ENCODE measurements at regions not wholly inside any gene's neighbourhood (a gene's known extent, or its start where the extent isn't known, plus 50 kb on each side); places are given as distances from the start of the nearest gene placed in this dataset.

- no peak for DNase-seq (ENCODE audit: low spot score)
Observed at GRCh38 chr4:24719615-24720014, 75.8 kb upstream of the SOD3 start.

DNA sequence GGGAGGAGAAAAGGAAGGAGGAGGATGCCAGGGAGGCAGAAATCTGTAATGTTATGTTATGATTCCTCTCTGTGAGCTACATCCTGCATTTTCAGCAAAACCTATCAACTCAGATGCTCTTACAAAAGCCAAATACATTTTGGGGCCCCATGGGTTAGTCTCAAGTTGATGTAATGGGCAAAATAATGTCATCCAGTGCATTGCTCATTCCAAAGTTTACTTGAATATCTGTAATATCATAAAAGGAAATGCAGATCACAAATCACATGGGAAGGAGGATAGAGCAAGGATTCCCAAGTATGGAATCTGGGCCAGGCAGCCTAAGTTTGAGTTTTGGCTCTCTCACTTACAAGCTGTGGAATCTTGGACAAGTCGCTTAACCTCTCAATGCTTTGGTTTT is 74.9 kb upstream of the SOD3 start:
- DNase-seq (ENCODE audit: low spot score) = no peak

DNA sequence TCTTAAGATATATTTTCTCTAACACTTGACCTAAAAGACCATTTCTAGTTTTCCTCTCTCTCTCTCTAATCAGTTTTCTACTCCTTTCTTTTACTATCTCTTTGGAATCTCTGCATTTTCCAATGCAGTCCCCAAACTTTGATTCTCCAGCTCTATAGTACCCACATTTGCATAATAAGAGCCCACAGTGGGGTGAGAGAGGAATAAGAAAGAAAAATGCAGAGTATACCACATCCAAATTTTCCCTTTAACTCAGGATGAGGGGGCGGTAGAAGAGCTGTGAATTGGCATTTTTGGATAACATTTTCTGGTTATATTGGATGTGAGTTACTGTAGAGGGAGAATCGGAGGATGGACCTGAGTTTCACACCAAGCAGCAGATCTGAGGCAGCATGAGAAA is 74.4 kb upstream of the SOD3 start:
- no peak for DNase-seq (ENCODE audit: low spot score)

DNA sequence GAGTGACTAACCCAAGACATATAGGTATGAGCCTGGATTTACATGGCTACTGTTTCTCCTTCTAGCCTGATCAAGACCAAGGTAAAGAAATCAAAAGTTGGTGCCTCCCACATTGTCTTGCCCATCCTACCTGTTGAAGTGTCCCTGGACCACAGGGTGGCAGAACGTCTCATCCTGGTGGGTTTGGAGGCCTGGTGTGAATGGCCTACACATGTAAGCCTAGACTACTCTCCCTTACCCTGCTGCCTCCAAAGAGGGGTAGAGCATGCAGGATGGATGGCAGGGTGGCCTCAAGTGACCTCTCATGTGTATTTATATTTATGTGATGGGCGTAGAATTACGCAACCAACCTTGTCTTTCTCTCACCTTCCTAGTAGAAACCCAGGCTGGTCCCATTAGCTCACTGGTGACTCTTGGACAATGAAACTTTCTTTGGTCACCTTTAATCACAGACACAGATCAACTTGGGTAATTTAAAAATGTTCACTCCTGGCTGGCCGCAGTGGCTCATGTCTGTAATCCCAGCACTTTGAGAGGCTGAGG is 73.3 kb upstream of the SOD3 start:
- peak; percentile 3 for DNase-seq (ENCODE audit: low spot score)

- no peak for DNase-seq (ENCODE audit: low spot score)
Observed at GRCh38 chr4:24727390-24728224, 67.8 kb upstream of the SOD3 start.

DNA sequence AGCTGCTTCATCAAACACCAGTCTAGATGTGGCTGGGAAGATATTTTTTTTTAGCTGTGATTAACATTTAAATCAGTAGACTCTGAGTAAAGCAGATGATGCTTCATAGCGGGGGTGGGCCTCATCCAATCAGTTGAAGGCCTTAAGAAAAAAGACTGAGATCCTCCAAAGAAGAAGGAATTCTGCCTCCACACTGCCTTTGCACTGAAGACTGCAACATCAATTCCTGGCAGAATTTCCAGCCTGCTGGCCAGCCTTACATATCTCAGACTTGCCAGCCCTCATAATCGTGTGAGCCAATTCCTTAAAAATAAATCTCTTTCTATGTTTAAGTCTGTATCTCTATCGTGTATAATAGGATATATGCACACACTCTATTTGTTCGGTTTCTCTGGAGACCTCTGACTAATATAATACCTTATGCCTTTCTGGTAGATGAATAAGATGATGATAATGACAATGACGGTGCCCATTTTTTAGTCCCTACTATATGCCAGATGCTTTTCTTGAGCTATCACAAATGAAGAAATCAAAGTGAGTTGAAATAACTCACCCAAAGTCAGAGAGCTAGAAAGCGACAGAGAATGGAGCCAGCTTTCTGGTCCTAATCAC is 66.1 kb upstream of the SOD3 start:
- no peak for DNase-seq (ENCODE audit: low spot score)

GRCh38 chr4:24730256-24731001 is 64.9 kb upstream of the SOD3 start:
- no peak for DNase-seq (ENCODE audit: low spot score)

DNA sequence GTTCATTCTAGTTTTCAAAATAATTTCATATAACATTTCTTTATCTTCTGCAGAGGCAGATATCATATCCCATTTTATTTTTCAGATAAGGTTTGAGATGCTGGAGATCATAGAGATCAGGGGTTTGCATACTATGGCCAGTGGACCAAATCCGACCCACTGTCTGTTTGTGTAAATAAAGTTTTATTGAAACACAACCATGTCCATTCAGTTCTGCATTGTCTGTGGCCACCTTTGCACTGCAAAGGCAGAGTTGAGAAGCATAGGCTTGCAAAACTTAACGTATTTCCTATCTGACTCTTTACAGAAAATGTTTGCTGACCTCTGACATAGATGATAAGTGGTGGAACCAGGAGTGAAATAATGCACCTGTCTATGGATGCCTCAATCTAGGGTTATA is 63.9 kb upstream of the SOD3 start:
- DNase-seq (ENCODE audit: low spot score) = no peak

DNA sequence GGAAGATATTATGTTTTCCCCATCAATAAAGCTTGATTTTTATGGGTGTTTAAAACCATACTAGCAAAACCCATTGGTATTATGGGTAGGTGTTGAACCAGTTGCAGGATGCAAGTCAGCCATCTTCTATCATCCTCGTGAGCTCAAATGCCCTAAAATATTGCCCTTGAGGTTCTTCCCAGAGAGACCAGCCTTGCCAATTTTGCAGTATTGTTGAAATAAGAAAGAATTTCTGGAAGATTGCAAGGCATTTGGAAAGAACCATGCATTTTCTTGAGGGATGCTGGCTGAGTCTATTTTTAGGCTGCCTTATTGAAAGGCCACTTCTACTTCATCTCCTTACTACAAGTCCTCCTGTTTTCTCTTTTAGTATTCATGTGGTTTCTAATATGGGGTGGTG is 60.9 kb upstream of the SOD3 start:
- no peak for DNase-seq (ENCODE audit: low spot score)

- peak; percentile 9 for DNase-seq (ENCODE audit: low spot score)
Observed at GRCh38 chr4:24736066-24736465, 59.3 kb upstream of the SOD3 start.

GRCh38 chr4:24741910-24742309 is 53.5 kb upstream of the SOD3 start:
- DNase-seq (ENCODE audit: low spot score) = no peak

DNA sequence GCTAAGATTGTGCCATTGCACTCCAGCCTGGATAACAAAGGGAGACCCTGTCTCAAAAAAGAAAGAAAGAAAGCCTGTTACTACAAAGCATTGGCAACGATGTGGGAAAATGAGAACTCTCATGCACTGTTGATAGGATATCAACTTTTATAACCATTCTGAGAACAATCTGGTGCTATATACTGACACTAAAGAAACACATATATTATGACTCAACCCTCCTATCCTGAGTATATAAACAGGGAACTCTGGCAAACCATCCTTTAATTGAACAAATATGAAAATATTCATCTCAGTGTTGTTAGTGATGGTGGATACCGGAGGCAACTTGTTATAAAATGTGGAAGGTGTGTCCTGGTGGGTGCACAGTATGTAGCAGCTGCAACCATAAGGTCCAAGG is 53.0 kb upstream of the SOD3 start:
- DNase-seq (ENCODE audit: low spot score) = no peak

GRCh38 chr4:24742773-24743172 is 52.6 kb upstream of the SOD3 start:
- DNase-seq (ENCODE audit: low spot score) = no peak

DNA sequence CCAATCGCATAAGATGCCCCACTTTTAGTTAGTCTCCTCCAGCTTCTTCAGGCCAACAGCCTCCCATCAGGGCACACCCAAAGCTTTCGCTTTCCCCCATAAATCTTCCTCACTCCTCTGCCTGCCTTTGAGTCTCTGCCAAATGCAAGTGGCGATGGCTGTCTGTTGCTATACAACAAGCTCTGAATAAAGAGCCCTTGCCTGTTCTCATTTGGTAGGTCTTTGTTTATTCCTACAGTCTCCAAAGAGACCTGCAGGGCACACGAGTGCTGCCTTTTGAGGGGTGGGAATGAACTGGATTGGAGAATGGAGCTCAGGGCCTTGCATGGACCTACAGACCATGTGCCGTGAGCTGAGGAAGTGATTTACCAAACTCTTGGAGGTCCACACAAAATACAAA is 52.2 kb upstream of the SOD3 start:
- no peak for DNase-seq (ENCODE audit: low spot score)

GRCh38 chr4:24743927-24744326 is 51.4 kb upstream of the SOD3 start:
- DNase-seq (ENCODE audit: low spot score) = no peak

GRCh38 chr4:24745172-24745895 is 50.0 kb upstream of the SOD3 start:
- no peak for DNase-seq (ENCODE audit: low spot score)
